Neural progenitor cell (in vitro differentiated cells): ENCODE measurements at regions not wholly inside any gene's neighbourhood (a gene's known extent, or its start where the extent isn't known, plus 50 kb on each side); places are given as distances from the start of the nearest gene placed in this dataset.

Source experiments
- DNase-seq: peaks from one replicate; pipeline ENCODE4 v3.0.0-alpha.2; 2016; ENCODE audit warnings: low spot score
- H2AFZ ChIP-seq: fragments of 200-600 bp; sonication (generic); replicated peaks from 2 replicates; pipeline ENCODE4 v1.6.1; 2016; ENCODE audit warnings: antibody characterized with exemption
- H3F3A ChIP-seq: fragments of 200-600 bp; sonication (generic); 2 replicates; pipeline ENCODE4 v1.6.1; 2016; ENCODE audit warnings: antibody characterized with exemption, low read depth
- H3K27ac ChIP-seq: fragments of 200-600 bp; sonication (generic); 2 replicates; pipeline ENCODE4 v1.5.1; 2016; ENCODE audit warnings: mild to moderate bottlenecking
- H3K27me3 ChIP-seq: fragments of 200-600 bp; sonication (generic); 2 replicates; pipeline ENCODE4 v1.6.1; 2016; ENCODE audit warnings: mild to moderate bottlenecking, moderate library complexity
- H3K36me3 ChIP-seq: fragments of 200-600 bp; sonication (generic); 2 replicates; pipeline ENCODE4 v1.5.1; 2016
- H3K4me1 ChIP-seq: fragments of 200-600 bp; sonication (generic); 2 replicates; pipeline ENCODE4 v1.6.1; 2016; ENCODE audit warnings: mixed run types
- H3K4me2 ChIP-seq: fragments of 200-600 bp; sonication (generic); 2 replicates; pipeline ENCODE4 v1.6.1; 2016
- H3K4me3 ChIP-seq: fragments of 200-600 bp; sonication (generic); 2 replicates; pipeline ENCODE4 v1.5.1; 2016
- H3K79me2 ChIP-seq: fragments of 200-600 bp; sonication (generic); 2 replicates; pipeline ENCODE4 v1.6.1; 2016; ENCODE audit warnings: low read depth
- H3K9ac ChIP-seq: fragments of 200-600 bp; sonication (generic); 2 replicates; pipeline ENCODE4 v1.6.1; 2016
- H3K9me3 ChIP-seq: fragments of 200-600 bp; sonication (generic); 2 replicates; pipeline ENCODE4 v1.5.1; 2016; ENCODE audit warnings: low read depth
- H4K20me1 ChIP-seq: fragments of 200-600 bp; sonication (generic); 2 replicates; pipeline ENCODE4 v1.6.1; 2016; ENCODE audit warnings: low read depth
- H3K27ac Mint-ChIP-seq: 3 replicates; pipeline ENCODE4 v1.8.0; 2021; ENCODE audit warnings: mixed read lengths
- H3K27me3 Mint-ChIP-seq: 2 replicates; pipeline ENCODE4 v1.8.0; 2022; ENCODE audit warnings: low read depth, mild to moderate bottlenecking, inconsistent platforms, moderate library complexity, mixed read lengths; ENCODE audit not compliant: insufficient read depth
- H3K36me3 Mint-ChIP-seq: 3 replicates; pipeline ENCODE4 v1.8.0; 2021; ENCODE audit warnings: mixed read lengths
- H3K4me1 Mint-ChIP-seq: 3 replicates; pipeline ENCODE4 v1.8.0; 2021; ENCODE audit warnings: mixed read lengths
- H3K4me3 Mint-ChIP-seq: 3 replicates; pipeline ENCODE4 v1.8.0; 2021; ENCODE audit warnings: mild to moderate bottlenecking, moderate library complexity, mixed read lengths
- H3K9me3 Mint-ChIP-seq: 3 replicates; pipeline ENCODE4 v1.8.0; 2020; ENCODE audit warnings: mixed read lengths
- CTCF ChIP-seq: fragments of 200-600 bp; sonication (generic); IDR thresholded peaks from 2 replicates; pipeline ENCODE4 v1.5.1; 2017; ENCODE audit warnings: antibody characterized with exemption, mild to moderate bottlenecking
- EZH2 ChIP-seq: fragments of 200-600 bp; sonication (generic); IDR thresholded peaks from 2 replicates; pipeline ENCODE4 v1.6.1; 2017; ENCODE audit warnings: antibody characterized with exemption, mild to moderate bottlenecking, moderate library complexity
- EZH2phosphoT487 ChIP-seq: fragments of 200-600 bp; sonication (generic); IDR thresholded peaks from 2 replicates; pipeline ENCODE4 v1.6.1; 2017; ENCODE audit warnings: antibody characterized with exemption

- no peak overlapping the region for H3K4me3 ChIP-seq
- H3K9me3 Mint-ChIP-seq, result no peaks in the 10 kb centered on the region
- peaks cover 4% of the 10 kb centered on the region for H3K4me1 Mint-ChIP-seq
- no peaks in the 10 kb centered on the region for H3K27me3 ChIP-seq
- H3K9ac ChIP-seq, result no peak overlapping the region
- H3F3A ChIP-seq, result no peaks in the 10 kb centered on the region
- H3K27ac Mint-ChIP-seq, result no peak overlapping the region
- H3K27ac ChIP-seq, result no peak overlapping the region
- no peaks in the 10 kb centered on the region for H3K36me3 ChIP-seq
- no peaks in the 10 kb centered on the region for H3K79me2 ChIP-seq
- no peak overlapping the region for H3K4me2 ChIP-seq
- H3K4me1 ChIP-seq, result no peaks in the 10 kb centered on the region
- DNase-seq, result no peak
- no peak overlapping the region for H2AFZ ChIP-seq
- no peaks in the 10 kb centered on the region for H3K36me3 Mint-ChIP-seq
- H3K9me3 ChIP-seq, result no peaks in the 10 kb centered on the region
- H3K27me3 Mint-ChIP-seq, result no peaks in the 10 kb centered on the region
- no peak overlapping the region for H3K4me3 Mint-ChIP-seq
- no peaks in the 10 kb centered on the region for H4K20me1 ChIP-seq
- TF ChIP-seq EZH2phosphoT487, result no peak
- TF ChIP-seq CTCF, result no peak
- no peak for TF ChIP-seq EZH2
These were observed 225.2 kb upstream of the RBFOX1 start for GRCh38 chr16:7107436-7107835.

- H4K20me1 ChIP-seq, result no peaks in the 10 kb centered on the region
- no peaks in the 10 kb centered on the region for H3K79me2 ChIP-seq
- H3K9ac ChIP-seq, result no peak overlapping the region
- peaks cover 12% of the 10 kb centered on the region for H3K4me1 Mint-ChIP-seq
- no peaks in the 10 kb centered on the region for H3K36me3 Mint-ChIP-seq
- H3K4me2 ChIP-seq, result no peak overlapping the region
- no peaks in the 10 kb centered on the region for H3K36me3 ChIP-seq
- no peaks in the 10 kb centered on the region for H3F3A ChIP-seq
- H3K27ac Mint-ChIP-seq, result no peak overlapping the region
- DNase-seq, result no peak
- H3K4me3 ChIP-seq, result no peak overlapping the region
- no peak overlapping the region for H3K4me3 Mint-ChIP-seq
- H3K4me1 ChIP-seq, result peaks cover 5% of the 10 kb centered on the region
- no peaks in the 10 kb centered on the region for H3K27me3 Mint-ChIP-seq
- TF ChIP-seq EZH2phosphoT487 (no peak), CTCF (no peak), EZH2 (no peak)
- no peak overlapping the region for H2AFZ ChIP-seq
- peaks cover 2% of the 10 kb centered on the region for H3K9me3 Mint-ChIP-seq
- H3K27me3 ChIP-seq, result no peaks in the 10 kb centered on the region
- H3K9me3 ChIP-seq, result no peaks in the 10 kb centered on the region
- no peak overlapping the region for H3K27ac ChIP-seq
These were observed 229.6 kb upstream of the RBFOX1 start for GRCh38 chr16:7103056-7103455.

DNA sequence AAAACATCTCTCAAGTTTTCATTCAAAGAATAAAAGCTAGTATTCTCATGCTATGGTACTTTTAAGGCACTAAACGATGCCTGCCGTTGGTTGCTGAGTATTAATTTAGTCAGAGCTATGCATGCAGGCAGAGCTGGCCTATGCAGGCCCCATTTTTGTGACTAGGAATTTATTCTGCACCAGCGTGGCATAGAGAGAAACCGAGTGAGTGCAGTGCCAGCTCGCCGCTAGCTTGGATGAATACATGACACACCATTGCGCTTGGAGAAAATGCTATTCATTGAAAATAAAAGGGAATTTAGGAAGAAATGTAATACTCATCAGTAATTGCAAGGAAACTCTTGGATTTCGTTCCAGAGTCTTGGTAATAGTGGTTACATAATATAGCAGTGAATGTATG is 231.6 kb upstream of the RBFOX1 start:
- no peak overlapping the region for H3K9ac ChIP-seq
- H3K36me3 Mint-ChIP-seq, result no peaks in the 10 kb centered on the region
- peaks cover 16% of the 10 kb centered on the region for H3K4me1 ChIP-seq
- H3K79me2 ChIP-seq, result no peaks in the 10 kb centered on the region
- peaks cover 5% of the 10 kb centered on the region for H3F3A ChIP-seq
- H3K36me3 ChIP-seq, result no peaks in the 10 kb centered on the region
- no peak overlapping the region for H2AFZ ChIP-seq
- H3K9me3 ChIP-seq, result no peaks in the 10 kb centered on the region
- H3K27me3 ChIP-seq, result no peaks in the 10 kb centered on the region
- H4K20me1 ChIP-seq, result no peaks in the 10 kb centered on the region
- no peak overlapping the region for H3K27ac Mint-ChIP-seq
- no peak for DNase-seq
- TF ChIP-seq EZH2phosphoT487 (no peak), CTCF (no peak), EZH2 (no peak)
- H3K4me3 Mint-ChIP-seq, result no peak overlapping the region
- H3K4me1 Mint-ChIP-seq, result peaks cover 19% of the 10 kb centered on the region
- no peak overlapping the region for H3K4me3 ChIP-seq
- no peaks in the 10 kb centered on the region for H3K27me3 Mint-ChIP-seq
- H3K9me3 Mint-ChIP-seq, result peaks cover 2% of the 10 kb centered on the region
- H3K4me2 ChIP-seq, result no peak overlapping the region
- H3K27ac ChIP-seq, result no peak overlapping the region
